Effector memory CD8-positive, alpha-beta T cell (primary cell): ENCODE measurements at regions not wholly inside any gene's neighbourhood (a gene's known extent, or its start where the extent isn't known, plus 50 kb on each side); places are given as distances from the start of the nearest gene placed in this dataset.

Experiments
- ATAC-seq: fragments of 150-1000 bp; cut with Tn5 transposase; replicated peaks from 2 replicates; pipeline ENCODE4 v1.10.0; 2021; ENCODE audit warnings: mild to moderate bottlenecking, moderate library complexity
- DNase-seq, 3 experiments: peaks; one replicate each; pipeline ENCODE4 v3.0.0; 2021
- H3K27ac Mint-ChIP-seq, 2 donors: one replicate each; pipeline ENCODE4 v1.8.0; 2022; ENCODE audit warnings: mild to moderate bottlenecking in 2 of 2, mixed read lengths in 2 of 2, moderate library complexity in 2 of 2
- H3K27me3 Mint-ChIP-seq, 2 donors: one replicate each; pipeline ENCODE4 v1.8.0; 2022; ENCODE audit warnings: mixed read lengths in 2 of 2
- H3K36me3 Mint-ChIP-seq: one replicate; pipeline ENCODE4 v1.8.0; 2022; ENCODE audit warnings: mild to moderate bottlenecking, moderate library complexity, mixed read lengths; ENCODE audit not compliant: insufficient read depth
- H3K4me1 Mint-ChIP-seq, 2 donors: one replicate each; pipeline ENCODE4 v1.8.0; 2022; ENCODE audit warnings: low read depth in 2 of 2, mixed read lengths in 2 of 2
- H3K4me3 Mint-ChIP-seq, 2 donors: one replicate each; pipeline ENCODE4 v1.8.0; 2022; ENCODE audit warnings: mild to moderate bottlenecking in 2 of 2, mixed read lengths in 2 of 2, moderate library complexity in 2 of 2
- H3K9me3 Mint-ChIP-seq, 2 donors: one replicate each; pipeline ENCODE4 v1.8.0; 2022; ENCODE audit warnings: mixed read lengths in 2 of 2

DNA sequence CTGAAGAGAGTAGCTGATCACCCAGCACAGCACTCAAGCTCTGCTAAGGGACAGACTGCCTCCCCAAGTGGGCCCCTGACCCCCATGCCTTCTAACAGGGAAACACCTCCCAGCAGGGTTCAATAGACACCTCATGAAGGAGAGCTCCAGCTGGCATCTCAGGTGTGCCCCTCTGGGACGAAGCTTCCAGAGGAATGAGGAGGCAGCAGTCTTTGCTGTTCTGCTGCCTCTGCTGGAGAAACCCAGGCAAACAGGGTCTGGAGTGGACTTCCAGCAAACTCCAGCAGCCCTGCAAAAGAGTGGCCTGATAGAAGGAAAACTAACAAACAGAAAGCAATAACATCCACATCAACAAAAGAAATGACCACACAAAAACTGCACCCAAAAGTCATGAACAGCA is 412.8 kb downstream of the PRDM5 start:
- Mint-ChIP-seq H3K27ac (no peak overlapping the region), H3K4me3 (no peak overlapping the region), H3K4me1 (no peaks in the 10 kb centered on the region), H3K27me3 (no peaks in the 10 kb centered on the region), H3K36me3 (no peaks in the 10 kb centered on the region), H3K9me3 (peaks cover 0 to 4% of the 10 kb centered on the region in 2 donors)
- no peak for ATAC-seq
- DNase-seq = no peak

DNA sequence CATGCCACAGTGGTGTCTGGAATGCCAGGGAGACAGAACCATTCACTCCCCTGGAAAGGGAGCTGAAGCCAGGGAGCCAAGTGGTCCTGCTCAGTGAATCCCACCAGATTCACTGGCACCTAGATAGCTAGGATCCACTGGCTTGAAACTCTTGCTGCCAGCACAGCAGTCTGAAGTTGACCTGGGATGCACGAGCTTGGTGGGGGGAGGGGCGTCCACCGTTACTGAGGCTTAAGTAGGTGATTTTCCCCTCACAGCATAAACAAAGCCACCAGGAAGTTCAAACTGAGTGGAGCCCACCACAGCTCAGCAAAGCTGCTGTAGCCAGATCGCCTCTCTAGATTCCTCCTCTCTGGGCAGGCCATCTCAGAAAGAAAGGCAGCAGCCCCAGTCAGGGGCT is 413.3 kb downstream of the PRDM5 start:
- peaks cover 0 to 4% of the 10 kb centered on the region in 2 donors for H3K9me3 Mint-ChIP-seq
- H3K27me3 Mint-ChIP-seq = no peaks in the 10 kb centered on the region
- DNase-seq = no peak
- H3K4me1 Mint-ChIP-seq = no peaks in the 10 kb centered on the region
- no peaks in the 10 kb centered on the region for H3K36me3 Mint-ChIP-seq
- no peak overlapping the region for H3K4me3 Mint-ChIP-seq
- no peak overlapping the region for H3K27ac Mint-ChIP-seq
- no peak for ATAC-seq

DNA sequence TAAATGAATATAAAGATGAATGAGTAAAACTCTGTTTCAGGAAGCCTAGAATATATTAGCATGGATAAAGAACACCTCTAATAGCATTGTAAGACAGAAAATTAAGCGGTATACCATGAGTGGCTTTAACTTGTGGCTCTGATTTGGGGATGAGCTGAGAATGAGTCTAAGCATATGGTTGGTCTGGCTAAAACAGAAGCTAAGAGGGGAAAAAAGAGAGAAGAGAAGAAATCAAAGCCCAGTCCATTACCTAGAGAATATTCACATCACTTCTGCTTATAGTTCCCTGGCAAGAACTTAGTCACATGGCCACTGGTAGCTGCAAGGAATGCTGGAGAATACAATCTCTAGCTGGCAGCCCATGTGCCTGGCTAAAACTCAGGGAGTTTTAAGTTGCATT is 414.5 kb downstream of the PRDM5 start:
- H3K27me3 Mint-ChIP-seq = no peaks in the 10 kb centered on the region
- no peaks in the 10 kb centered on the region for H3K4me1 Mint-ChIP-seq
- ATAC-seq (no peak), DNase-seq (no peak)
- no peaks in the 10 kb centered on the region for H3K36me3 Mint-ChIP-seq
- H3K9me3 Mint-ChIP-seq = peaks cover 4% of the 10 kb centered on the region in 2 donors
- H3K27ac Mint-ChIP-seq = no peak overlapping the region
- no peak overlapping the region for H3K4me3 Mint-ChIP-seq

DNA sequence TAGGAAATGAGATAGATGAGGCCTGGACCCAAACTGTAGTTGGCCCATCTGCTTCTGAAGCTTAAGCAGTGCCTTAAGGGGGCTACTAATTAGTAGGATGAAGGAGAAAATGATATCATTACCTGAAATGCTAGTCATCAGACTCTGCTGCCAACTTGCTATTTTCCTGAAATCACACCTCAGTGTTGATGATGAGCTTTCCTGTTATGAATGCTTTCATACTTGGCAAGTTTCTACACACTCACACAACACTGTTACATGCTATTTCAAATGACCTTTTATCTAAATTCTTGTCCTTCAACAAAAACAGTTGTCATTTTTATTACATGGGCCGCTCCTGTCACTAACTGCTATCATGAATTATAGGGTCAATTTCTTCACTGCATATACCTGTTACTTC is 416.0 kb downstream of the PRDM5 start:
- no peaks in the 10 kb centered on the region for H3K36me3 Mint-ChIP-seq
- H3K4me1 Mint-ChIP-seq = no peaks in the 10 kb centered on the region
- ATAC-seq (no peak), DNase-seq (no peak)
- H3K9me3 Mint-ChIP-seq = peaks cover 8 to 9% of the 10 kb centered on the region in 2 donors
- H3K4me3 Mint-ChIP-seq = no peak overlapping the region
- no peak overlapping the region for H3K27ac Mint-ChIP-seq
- no peaks in the 10 kb centered on the region for H3K27me3 Mint-ChIP-seq

DNA sequence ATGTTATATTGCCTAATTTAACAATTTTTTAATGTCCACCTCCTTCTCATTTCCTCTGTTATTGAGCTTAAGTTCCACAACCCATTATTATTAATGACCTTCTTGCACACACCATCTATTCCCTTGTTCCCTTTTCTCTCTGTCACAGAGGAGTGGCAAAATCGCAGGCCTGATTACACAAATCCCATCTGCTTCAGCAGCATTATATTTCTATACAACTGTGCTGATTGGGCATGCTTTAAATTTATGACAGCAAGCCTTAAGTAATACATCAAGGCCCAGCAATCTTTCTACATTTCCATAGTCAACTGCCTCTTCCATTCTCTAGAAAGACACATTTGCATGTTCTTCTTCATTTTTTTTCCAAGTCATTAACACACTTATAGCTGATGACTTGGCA is 423.8 kb downstream of the PRDM5 start:
- H3K4me3 Mint-ChIP-seq = no peak overlapping the region
- no peak for ATAC-seq
- no peak overlapping the region for H3K27ac Mint-ChIP-seq
- H3K4me1 Mint-ChIP-seq = no peaks in the 10 kb centered on the region
- no peaks in the 10 kb centered on the region for H3K36me3 Mint-ChIP-seq
- no peak for DNase-seq
- peaks cover 6 to 9% of the 10 kb centered on the region in 2 donors for H3K9me3 Mint-ChIP-seq
- peaks cover 0 to 8% of the 10 kb centered on the region in 2 donors for H3K27me3 Mint-ChIP-seq

DNA sequence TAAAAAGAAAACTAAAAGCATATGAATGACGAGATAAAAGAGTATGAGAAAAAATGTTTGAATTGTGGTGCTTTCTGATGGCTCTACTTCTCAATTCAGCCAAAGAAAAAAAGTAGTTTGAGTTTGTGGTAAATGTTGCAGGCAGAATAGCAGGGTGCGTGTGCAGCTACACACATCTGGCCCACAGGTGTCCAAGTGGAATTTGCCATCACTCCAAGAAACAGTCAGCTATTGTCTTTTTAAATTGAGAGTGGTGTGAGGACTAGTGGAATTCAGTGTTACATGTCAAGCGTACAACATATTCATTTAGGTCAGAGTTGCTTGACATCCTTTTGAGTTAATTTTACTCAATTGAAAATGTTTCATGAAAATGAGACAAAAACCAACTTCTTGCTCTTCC is 424.8 kb upstream of the MAD2L1 start:
- H3K36me3 Mint-ChIP-seq = no peaks in the 10 kb centered on the region
- no peak overlapping the region for H3K27ac Mint-ChIP-seq
- no peaks in the 10 kb centered on the region for H3K4me1 Mint-ChIP-seq
- H3K4me3 Mint-ChIP-seq = no peak overlapping the region
- H3K27me3 Mint-ChIP-seq = no peaks in the 10 kb centered on the region
- ATAC-seq (no peak), DNase-seq (no peak)
- H3K9me3 Mint-ChIP-seq = no peaks in the 10 kb centered on the region

DNA sequence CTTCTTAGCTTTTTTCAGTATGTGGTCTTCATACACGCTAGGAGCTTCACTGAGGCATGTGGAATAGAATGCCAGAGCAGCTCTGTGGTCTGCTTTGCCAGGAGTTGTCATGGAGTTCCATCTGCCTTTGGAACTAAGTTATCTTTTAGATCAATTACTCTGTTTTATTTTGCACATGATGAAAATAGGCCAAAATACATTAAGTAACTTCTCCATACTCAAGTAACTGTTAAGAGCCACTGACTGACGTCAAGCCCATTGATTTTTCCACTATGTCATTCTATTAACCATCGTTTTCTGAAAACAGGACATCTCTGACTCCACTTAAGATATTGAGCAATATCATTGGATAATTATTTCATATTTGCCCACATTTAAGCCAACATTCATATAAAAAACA is 415.1 kb upstream of the MAD2L1 start:
- Mint-ChIP-seq H3K4me3 (no peak overlapping the region), H3K9me3 (no peaks in the 10 kb centered on the region), H3K36me3 (no peaks in the 10 kb centered on the region), H3K27me3 (no peaks in the 10 kb centered on the region), H3K27ac (no peak overlapping the region), H3K4me1 (no peaks in the 10 kb centered on the region)
- DNase-seq = no peak
- ATAC-seq = no peak

DNA sequence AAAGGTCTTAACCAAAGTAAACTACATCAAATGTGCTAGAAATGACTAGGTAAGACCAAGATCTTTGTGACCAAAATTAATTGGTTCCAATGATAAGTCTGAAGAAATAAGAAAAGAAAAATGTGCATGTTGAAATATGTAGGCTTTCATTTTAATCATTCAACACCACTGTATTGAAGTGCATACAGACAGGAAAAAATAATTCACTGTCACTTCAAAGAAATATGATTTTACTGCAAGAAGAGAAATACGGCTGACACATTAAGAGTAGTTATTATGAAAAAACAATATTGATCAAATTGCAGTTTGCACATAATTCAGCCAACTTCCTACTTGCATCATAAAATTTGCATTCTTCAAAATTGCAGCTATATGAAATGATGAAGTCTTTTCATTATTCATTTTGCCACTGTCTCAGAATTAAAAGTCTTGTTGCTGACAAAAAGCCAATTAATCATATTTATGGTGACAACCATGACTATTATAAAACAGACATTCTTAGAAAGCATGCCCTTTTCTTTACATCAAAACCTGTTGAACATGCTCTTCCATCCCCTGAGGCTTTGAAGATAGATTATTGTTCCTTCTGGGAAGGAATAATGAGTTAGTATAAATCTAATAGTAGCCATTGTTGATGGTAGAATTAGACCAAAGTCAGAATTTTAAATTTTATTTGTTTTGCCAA is 405.9 kb upstream of the MAD2L1 start:
- Mint-ChIP-seq H3K9me3 (peaks cover 2 to 6% of the 10 kb centered on the region in 2 donors), H3K27ac (no peak overlapping the region), H3K4me1 (no peaks in the 10 kb centered on the region), H3K27me3 (no peaks in the 10 kb centered on the region), H3K4me3 (no peak overlapping the region), H3K36me3 (no peaks in the 10 kb centered on the region)
- ATAC-seq = no peak
- no peak for DNase-seq

DNA sequence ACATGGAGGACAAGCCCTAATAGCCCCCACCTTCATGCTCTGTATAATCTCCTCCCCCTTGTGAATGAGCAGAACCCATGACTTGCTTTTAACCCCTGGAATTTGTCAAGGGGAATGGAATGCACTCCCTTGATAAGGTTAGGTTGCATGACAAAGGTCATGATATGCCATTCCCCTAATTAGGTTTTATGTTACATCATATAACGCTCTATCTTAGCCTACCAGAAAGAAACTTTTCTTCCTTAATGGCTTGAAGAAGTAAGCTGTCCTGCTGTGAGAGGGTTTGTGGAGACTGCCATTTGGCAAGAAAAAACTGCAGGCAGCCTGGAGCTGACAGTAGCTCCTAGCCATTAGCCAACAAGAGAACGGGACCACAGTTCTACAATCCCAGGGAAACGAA is 399.8 kb upstream of the MAD2L1 start:
- H3K4me3 Mint-ChIP-seq = no peak overlapping the region
- H3K4me1 Mint-ChIP-seq = no peaks in the 10 kb centered on the region
- DNase-seq = no peak
- no peak overlapping the region for H3K27ac Mint-ChIP-seq
- no peak for ATAC-seq
- peaks cover 0 to 4% of the 10 kb centered on the region in 2 donors for H3K27me3 Mint-ChIP-seq
- peaks cover 10 to 23% of the 10 kb centered on the region in 2 donors for H3K9me3 Mint-ChIP-seq
- H3K36me3 Mint-ChIP-seq = no peaks in the 10 kb centered on the region

DNA sequence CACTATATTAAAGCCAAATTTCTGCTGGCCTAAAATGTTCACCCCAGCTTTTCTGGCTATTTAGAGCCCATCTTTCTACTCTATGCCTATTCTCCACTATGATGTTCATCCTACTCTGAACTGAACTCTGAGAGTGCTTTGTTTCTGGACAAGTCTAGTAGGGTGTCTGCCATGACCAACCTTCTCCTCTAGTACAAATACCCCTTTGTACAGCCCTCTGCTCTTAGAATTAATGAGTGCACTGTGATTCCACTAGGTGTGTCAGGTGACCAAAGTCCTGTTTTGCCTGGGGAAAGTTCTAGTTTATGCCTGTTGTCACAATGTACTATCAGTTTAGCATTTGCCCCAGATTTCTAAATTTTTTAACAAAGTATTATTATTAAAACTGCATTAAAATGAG is 388.1 kb upstream of the MAD2L1 start:
- H3K4me1 Mint-ChIP-seq = no peaks in the 10 kb centered on the region
- DNase-seq (no peak), ATAC-seq (no peak)
- H3K27me3 Mint-ChIP-seq = no peaks in the 10 kb centered on the region
- no peak overlapping the region for H3K4me3 Mint-ChIP-seq
- no peaks in the 10 kb centered on the region for H3K36me3 Mint-ChIP-seq
- no peak overlapping the region for H3K27ac Mint-ChIP-seq
- no peaks in the 10 kb centered on the region for H3K9me3 Mint-ChIP-seq

DNA sequence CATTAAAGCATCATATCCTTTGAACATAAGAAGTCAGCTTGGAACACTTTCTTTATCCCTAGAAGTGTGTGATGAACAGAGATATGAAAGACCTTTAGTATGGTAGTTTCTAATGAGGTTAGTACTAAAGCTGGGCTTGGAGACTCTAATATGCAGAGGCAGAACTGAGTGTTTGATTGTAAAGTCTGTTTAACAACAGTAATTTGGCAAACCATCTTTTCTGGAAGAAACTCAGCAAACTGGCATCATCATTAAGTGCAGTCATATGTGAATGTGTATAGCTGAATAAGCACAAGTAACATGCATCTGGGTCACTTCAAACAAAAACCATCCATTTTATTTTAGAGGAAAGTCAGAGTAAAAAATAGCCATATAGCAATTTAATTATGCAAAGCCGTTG is 385.9 kb upstream of the MAD2L1 start:
- ATAC-seq (no peak), DNase-seq (no peak)
- no peaks in the 10 kb centered on the region for H3K4me1 Mint-ChIP-seq
- no peaks in the 10 kb centered on the region for H3K36me3 Mint-ChIP-seq
- H3K27me3 Mint-ChIP-seq = no peaks in the 10 kb centered on the region
- no peaks in the 10 kb centered on the region for H3K9me3 Mint-ChIP-seq
- H3K27ac Mint-ChIP-seq = no peak overlapping the region
- no peak overlapping the region for H3K4me3 Mint-ChIP-seq

DNA sequence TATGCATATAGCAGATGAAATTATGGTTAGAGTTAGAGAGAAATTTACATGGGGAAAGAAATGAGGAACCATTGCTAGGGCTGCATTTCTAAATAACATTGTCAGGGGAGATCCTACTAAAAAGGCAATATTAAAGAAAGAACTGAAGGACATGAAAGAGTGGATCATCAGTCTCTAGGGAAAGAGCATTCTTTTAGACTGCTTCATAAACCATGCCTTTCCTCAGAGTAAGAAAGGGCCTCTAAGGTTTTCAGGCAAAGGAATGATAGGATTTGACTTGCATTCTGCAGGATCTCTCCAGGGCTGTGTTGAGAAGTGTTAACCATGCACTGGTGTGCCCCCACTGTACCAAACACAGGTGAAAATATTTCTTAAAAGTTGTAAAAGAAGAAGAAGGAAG is 385.4 kb upstream of the MAD2L1 start:
- H3K4me3 Mint-ChIP-seq = no peak overlapping the region
- H3K4me1 Mint-ChIP-seq = no peaks in the 10 kb centered on the region
- ATAC-seq (no peak), DNase-seq (no peak)
- H3K27ac Mint-ChIP-seq = no peak overlapping the region
- no peaks in the 10 kb centered on the region for H3K36me3 Mint-ChIP-seq
- H3K9me3 Mint-ChIP-seq = no peaks in the 10 kb centered on the region
- no peaks in the 10 kb centered on the region for H3K27me3 Mint-ChIP-seq

DNA sequence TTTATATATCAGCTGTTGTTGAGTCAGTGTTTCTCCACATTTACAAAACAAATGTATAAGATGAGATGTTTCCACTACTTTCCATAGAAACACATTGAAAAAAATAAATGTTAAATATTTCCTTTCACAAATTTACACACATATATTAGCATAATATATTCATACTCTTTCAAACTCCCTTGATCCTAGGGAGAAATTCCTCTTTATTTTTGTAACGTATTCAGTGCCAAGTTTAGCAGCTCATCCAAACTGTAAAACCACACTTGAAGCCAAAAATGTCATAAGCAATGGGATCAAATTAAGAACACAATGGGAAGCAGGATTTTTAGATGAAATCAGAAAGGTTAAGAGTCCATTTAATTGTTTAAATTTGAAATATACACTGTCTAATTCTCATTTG is 381.1 kb upstream of the MAD2L1 start:
- Mint-ChIP-seq H3K9me3 (no peaks in the 10 kb centered on the region), H3K4me1 (peaks cover 2 to 4% of the 10 kb centered on the region in 2 donors), H3K27me3 (no peaks in the 10 kb centered on the region), H3K4me3 (no peak overlapping the region), H3K27ac (no peak overlapping the region), H3K36me3 (no peaks in the 10 kb centered on the region)
- no peak for DNase-seq
- no peak for ATAC-seq

DNA sequence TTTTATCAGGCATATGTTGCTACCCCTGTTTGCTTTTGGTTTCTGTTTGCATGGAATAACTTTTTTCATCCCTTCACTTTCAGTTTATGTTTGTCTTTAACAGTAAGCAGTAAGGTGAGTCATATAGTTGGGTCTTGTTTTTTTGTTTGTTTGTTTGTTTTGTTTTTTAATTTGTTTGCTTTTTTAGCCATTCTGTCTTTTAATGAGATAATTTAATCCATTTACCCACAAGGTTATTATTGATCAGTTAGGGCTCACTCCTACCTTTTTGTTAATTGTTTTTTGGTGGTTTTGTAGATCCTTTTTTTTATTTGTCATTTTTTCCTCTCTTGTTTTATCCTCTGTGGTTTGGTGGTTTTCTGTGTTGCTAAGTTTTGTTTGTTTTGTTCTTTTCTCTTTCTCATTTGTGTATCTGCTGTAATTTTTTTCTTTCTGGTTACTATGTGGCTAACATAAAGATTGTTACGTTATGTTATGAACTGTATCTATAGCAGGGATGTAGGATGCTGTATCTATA is 379.5 kb upstream of the MAD2L1 start:
- Mint-ChIP-seq H3K27ac (no peak overlapping the region), H3K27me3 (no peaks in the 10 kb centered on the region), H3K9me3 (no peaks in the 10 kb centered on the region), H3K4me3 (peak overlapping the region in 1 of 2 donors; percentile 2), H3K36me3 (no peaks in the 10 kb centered on the region), H3K4me1 (peaks cover 2 to 4% of the 10 kb centered on the region in 2 donors)
- DNase-seq (no peak), ATAC-seq (peak; percentile 46)
